NCI-H2107 (cell line): ENCODE measurements at regions not wholly inside any gene's neighbourhood (a gene's known extent, or its start where the extent isn't known, plus 50 kb on each side); places are given as distances from the start of the nearest gene placed in this dataset.

Experiments
- DNase-seq: peaks from one replicate; lab custom pipeline; 2025; lab: John Stamatoyannopoulos, UW

DNA sequence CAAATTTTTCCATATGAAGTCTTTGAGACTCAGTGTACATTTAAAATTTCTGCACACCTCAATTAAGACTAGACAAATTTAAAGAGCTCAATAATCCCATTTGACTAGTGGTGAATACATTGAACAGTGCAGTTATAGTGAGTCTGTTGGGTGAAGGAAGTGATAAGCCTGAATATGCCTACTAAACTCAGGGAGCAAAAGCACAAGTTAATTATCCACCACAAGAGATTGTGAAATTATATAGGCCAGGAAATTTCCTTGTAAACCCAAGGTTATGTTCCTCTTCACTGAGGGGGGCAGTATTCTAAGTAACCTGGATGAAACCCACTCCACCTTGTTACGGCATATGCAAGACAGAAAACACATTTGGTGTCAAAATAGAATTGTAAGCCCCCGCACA lies 612.9 kb upstream of the DAB2 start:
- DNase-seq, result no peak

DNA sequence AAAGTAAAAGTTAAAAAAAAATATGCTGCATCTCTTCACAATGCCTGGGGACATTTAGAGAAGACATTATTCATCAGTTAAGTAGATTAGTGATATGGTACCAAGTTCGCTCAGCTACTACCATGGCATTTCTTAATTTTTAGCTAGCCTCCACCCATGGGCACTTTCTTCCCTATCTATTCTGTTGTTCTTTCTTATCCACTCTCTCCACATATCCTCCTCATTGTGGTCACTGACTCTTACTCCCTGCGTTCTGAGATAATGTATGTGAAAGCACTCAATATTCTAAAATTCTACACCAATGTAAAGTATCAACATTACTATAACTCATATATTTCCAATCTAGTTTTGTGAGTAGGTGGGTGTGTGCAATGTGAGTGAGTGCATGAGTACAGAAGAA lies 609.7 kb upstream of the DAB2 start:
- no peak for DNase-seq

DNA sequence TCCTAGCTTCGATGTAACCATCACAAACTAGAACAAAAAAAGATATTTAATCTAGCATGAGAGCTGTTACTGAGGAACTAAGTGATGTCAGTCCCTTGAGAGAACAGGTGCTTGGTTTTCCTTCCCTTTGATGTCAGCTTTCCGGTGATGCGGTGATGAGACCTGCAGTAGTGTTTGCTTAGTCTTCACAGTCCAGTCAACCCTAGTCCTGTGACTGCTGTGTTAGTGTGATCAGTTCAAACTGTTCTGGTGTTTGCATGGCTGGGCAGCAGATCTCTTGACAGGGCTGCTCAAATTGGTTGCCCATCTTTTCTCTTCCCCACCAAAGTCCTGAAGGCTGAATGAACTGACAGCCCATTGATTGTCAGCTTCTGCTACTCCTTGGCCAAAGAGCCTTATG lies 608.6 kb upstream of the DAB2 start:
- no peak for DNase-seq

DNA sequence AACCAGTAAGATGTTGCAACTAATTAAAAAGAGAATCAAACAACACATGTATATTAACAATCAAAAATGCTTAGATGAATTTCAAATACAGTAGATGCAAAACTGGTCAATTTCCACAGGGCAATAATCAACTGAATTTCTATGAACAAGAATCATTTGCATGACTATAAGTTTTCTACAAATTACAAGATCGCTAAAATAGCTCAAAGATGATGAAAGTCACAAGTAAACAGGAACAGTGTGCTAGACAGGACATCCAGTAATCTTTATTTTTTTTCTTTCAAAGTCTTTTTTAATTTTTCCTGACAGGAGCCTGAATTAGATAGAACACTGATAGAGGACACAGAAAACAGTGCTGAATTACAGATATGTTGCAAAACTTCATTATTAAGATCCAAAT lies 608.2 kb upstream of the DAB2 start:
- DNase-seq, result no peak

DNA sequence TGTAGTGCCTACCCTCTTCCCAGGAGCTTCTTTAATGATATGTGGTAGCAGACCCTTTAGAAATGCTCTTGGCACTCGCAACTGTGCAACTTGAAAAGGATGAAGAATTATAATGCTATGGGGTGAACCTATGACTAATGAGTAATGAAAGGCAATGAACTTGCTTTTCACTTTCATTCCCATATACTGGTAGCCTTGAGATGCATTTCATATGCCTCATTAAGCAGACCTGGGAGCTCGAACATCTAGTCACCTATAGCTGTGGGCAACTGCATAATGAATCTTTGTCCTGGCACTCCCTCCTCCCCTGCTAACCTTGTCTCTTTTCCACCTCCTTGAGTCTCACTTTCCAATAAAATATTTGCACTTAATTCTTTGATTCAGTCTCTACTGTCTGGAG lies 605.9 kb upstream of the DAB2 start:
- DNase-seq, result no peak

DNA sequence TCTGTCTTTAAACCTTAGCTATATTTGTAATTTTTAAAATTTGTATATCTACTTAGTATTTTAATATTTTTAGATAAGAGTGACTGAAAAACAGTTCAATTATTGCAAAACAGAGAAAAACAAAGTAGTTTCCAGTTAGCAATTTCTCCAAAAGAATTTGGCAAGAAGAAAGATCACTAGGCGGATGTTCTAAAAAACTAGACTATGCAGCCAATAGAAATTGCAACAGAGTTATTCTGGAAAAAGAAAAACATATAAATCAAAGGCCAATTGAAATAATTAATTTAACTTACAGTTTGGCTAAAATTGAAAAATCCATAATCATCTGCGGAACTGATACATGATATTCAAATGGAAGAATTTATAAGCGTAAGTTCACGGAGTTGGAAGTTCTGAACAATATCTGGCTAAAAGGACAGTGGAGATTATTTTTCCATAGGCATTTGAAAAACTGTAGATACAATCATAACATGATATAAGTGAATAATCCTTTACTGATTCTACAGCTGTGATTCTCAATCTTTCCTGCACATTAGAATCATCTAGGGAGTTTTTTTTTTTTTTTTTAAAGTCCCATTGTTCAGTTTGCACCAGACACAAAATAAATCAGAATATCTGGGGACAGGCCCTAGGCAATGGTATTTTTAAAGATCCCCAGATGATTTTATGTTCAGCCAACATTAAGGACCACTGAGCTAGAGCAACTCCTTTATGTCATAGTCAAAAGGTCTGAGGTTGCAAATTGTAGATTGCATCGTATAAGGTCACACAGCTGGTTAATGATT lies 605.1 kb upstream of the DAB2 start:
- DNase-seq, result no peak

DNA sequence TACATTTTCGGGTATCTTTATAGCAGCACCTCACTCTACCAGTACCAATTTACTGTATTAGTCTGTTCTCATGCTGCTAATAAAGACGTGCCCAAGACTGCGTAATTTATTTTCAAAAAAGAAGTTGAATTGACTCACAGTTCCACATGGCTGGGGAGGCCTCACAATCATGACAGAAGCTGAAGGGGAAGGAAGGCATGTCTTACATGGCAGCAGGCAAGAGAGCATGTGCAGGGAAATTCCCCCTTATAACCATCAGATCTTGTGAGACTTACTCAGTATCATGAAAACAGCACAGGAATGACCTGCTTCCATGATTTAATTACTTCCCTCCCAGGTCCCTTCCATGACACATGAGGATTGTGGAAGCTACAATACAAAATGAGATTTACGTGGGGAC lies 602.6 kb upstream of the DAB2 start:
- DNase-seq, result no peak

DNA sequence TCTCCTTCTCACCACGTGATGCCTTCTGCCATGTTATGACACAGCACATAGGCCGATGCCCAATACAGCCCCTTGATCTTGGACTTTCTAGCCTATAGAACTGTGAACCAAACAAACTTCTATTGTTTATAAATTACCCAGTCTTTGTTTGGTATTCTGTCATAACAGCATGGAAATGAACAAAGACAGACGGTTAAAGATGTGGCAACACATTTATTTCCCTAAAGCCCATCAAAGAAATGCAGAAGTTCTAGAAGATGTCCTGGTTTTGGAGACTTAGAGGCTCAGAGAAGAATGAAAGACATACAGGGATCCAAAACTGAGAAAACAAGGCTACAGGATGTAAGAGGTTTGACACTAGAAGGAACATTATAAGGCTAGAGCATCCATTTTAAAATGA lies 600.8 kb upstream of the DAB2 start:
- DNase-seq, result no peak

DNA sequence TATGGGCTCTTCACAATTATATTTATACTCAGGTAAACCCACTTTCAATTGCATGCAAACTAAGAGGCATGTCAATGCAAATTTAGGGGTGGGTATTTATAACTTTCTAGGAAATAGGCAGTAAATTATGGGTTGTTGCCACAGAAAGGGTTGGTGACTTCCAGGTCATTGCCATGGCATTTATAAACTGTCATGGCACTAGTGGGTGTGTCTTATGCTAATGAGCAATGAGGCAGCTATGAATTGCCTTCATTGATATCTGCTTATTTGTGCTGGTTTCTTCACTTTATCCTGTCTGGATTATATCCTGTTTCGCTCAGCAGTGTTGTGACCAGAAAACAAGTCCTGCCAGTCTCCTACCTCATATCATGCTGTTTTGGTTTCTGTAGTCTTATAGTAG lies 597.3 kb upstream of the DAB2 start:
- DNase-seq, result no peak

DNA sequence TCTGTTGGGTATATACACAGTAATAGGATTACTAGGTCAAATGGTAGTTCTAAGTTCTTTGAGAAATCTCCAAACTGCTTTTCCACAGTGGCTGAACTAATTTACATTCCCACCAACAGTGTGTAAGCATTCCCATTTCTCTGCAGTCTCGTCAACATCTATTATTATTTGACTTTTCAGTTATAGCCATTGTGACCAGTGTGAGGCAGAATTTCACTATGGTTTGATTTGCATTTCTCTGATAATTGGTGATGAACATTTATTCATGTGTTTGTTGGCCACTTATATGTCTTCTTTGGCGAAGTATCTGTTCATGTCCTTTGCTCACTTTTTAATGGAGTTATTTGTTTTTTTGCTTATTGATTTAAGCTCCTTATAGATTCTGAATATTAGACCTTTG lies 596.2 kb upstream of the DAB2 start:
- DNase-seq, result no peak

DNA sequence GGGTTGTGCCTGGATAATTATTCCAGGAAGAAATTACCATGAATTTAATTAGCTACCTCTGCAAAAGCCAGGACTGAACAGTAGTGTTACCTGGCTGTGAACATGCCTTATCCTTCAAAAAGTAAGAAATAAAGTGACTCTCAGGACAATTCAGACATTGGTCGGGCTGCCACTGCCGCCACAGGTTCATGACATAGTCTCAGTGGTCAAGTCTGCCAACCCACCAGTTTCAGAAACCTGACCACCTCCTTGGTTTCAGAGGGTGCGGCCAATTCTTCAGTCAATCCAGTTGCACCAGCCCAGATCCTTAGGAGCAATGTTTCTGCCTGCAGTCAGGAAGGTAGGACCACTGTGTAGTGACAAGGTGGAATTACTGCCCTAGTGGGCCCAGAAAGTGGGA lies 593.1 kb upstream of the DAB2 start:
- no peak for DNase-seq

DNA sequence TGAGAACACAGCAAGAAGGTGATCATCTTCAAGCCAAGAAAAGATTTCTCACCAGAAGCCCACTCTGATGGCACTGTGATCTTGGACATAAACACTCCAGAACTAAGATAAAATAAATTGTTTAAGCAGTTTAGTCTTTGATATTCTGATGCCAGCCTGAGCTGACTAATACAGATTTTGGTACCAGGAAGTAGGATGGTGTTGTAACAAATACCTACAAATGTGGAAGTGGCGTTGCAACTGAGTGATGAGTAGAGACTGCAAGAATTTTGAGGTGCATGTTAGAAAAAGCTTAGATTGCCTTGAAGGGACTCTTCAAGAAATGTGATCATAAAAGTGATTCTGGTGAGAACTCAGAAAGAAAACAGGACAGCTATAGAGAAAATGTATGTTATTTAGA lies 592.4 kb upstream of the DAB2 start:
- DNase-seq, result no peak

DNA sequence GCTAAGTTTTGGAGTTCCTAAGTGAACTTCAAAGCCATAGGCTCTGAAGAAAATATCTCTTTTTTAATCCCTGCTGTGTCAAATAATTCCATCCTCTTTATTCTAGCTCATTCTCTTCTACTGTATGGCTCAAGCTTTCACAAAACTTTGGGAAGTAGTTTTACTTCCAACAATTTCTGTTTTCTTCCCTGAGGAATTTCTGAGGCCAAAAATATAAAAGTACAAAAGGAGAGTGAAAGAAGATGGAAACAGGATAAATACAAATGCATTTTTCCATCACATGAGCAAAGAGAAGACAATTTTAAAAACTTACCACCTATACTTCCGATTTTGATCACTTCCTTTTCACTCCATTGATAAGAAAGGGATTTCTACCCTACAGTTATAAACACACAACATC lies 585.7 kb upstream of the DAB2 start:
- no peak for DNase-seq

DNA sequence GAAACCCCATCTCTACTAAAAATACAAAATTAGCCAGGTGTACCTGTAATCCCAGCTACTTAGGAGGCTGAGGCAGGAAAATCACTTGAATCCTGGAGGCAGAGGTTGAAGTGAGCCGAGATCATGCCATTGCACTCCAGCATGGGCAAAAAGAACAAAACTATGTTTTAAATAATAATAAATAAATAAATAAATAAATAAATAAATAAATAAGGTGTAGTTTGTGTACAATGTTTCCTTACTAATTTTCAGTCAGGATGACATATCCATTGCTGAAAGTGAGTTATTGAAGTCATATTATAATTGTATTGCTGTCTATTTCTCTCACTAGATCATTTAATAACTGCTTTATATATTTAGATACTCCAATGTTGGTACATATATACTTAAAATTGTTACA lies 581.5 kb upstream of the DAB2 start:
- no peak for DNase-seq

DNA sequence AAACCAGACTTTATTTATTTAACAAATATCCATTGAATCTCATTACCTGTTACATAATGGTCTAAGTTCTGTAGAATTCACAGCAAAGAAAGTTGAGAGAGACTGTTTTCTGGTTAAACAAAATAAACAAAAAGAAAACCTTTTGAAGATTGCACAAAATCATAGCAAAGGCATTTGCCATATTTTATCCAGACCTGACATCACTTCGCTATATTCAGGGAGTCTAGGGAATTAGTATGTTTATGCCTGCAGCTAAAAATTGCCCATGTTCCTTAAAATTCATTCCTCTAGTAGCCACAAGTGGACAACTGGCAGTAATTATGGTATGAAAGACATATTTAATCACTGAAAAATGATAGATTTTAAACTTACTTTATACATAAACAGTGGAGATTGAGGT lies 577.0 kb upstream of the DAB2 start:
- no peak for DNase-seq

DNA sequence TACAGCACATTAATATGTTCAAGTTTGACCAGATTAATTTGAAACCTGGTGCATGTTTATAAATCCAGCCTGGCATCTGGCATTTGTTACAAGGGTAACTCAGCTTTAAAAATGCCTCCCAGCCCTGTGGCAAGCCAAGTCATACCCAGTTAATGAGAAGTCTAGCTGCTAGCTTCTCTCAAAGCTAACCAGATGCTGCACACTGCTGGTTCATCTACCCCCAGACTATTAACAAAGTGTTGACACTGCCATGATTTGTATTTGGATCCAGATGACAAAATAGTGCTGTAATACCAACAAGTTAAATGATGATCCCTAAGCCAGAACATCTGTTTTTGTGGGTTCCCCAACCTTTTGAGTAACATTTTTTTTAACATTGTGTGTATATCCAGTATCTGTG lies 573.7 kb upstream of the DAB2 start:
- DNase-seq, result no peak

DNA sequence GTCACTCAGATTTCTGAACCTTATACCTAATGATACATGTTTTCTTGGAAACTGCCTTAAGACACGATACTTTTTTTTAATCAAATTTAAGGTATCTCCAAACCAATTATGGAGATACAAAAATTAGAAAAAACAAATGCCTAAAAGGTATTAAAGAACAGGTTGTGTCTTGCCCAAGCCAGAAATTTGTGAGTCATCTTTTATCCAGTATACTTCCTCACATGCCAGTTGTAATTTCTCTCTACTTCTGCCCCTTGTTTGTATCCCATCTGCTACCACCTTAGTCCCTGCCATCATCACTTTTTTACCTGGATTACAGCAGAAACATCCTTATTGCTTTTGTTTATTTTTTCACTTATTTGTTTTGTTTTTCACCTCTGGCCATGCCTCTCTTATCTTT lies 571.2 kb upstream of the DAB2 start:
- DNase-seq, result no peak

DNA sequence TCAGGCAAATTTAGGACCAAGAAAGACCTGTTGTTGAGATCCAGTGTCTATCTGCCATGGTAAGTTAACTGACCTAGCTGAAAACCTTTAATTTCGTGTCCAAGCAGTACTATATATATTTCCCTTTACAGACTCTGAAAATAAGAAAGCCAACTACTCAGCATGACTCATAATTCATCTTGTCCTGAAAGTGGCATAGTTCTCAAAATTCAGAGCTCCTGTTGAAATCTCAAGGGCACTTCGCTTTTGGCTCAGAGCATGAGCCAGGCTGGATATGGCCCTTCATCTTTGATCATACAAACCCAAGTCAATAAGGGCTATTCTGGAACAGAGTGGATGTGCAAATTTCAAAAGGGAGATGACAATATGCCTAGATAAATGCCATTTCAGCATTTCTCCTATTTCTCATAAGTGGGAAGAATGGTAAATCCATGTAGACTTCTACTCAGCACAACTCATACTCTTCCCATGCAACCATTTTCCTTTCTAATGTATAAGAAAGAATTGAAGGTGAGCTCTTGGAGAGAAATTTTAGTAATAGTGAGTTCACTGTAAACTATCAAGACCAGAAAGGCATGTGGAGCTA lies 567.9 kb upstream of the DAB2 start:
- no peak for DNase-seq

DNA sequence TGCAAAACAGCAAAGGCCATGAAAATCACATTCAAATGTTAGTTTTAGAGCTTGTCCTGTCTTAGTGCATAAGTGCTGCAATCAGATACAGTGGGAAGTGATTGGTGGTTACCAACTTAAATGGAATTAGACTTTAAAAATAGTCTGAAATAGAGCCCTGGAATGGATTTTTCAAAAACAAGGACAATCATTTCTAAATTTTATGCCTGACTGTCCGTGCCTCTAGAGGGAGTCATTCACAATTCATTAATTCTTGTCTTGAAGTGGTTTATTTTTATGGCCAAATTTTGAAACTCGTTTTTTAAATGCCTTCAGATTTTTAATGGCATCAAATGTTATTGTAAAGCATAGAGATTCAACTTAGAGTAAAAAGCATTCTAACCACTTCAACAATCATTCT lies 561.8 kb upstream of the DAB2 start:
- no peak for DNase-seq

DNA sequence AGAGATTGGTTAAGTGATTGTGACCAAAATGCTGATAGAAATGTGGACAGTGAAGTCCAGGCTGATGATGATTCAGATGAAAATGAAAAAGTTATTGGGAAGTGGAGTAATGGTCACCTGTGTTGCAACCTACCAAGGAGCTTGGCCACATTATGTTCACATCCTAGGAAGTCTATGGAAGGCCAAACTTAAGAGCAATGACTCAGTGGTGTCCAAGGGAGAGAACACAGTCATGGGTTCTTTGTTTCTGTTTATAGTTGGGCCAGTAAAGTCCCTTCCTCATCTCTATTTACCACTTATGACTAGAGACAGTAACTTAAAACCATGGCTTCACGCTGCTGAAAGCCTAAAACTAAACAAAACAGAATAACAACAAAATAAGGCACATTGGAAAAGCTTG lies 555.3 kb upstream of the DAB2 start:
- DNase-seq, result no peak

DNA sequence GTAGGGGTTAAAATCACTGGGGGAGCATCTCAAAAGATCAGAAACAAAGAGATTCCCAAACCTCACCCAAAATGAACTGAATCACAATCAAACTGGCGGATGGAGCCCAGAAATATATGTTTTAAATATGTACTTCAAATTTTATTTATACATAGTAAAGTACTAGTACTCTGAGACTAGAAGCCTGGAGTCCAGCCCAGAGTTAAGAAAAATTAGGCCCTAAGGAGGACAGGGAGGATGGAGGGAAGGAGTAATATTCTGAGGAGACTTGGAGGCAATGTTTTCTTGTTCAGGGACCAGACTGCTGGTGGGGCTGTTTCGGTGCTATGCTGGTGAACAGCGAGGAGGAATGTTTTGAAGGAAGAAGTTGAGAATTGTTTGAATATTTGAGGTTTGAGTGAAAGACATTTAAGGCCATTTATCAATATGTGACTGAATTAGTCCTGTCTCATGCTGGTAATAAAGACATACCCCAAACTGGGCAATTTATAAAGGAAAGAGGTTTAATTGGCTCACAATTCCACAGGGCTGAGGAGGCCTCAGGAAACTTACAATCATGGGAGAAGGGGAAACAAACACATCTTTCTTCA lies 552.4 kb upstream of the DAB2 start:
- DNase-seq, result no peak

DNA sequence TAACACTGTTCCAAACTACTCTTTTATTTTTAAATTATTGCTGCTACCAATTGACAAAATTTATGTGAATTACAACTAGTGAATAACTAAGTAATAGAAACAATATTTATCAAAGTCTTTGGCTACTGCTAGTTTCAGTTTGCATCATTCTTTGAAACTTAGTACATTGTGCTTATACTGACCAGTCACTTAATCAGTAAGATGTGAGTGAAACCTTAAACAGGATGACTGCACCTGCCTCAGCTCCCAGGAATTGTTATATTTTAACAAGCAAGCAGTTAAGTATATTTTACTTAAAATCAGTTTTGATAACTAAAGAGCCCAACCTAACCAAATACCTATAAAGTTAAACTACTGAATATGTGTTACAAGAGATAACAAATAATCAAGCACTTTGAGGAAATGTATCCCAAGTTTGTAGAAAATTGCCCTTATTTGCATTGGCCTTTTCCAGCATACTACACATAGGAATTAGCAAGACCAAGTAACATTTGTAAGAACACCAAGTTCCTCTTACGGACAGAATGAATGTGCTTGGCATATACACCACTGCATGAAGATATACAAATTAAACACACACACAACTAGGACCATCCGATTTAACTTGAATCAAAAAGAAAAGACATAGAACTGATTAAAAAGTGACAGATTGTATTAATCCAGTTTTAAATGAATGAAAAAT lies 545.5 kb upstream of the DAB2 start:
- DNase-seq, result no peak

DNA sequence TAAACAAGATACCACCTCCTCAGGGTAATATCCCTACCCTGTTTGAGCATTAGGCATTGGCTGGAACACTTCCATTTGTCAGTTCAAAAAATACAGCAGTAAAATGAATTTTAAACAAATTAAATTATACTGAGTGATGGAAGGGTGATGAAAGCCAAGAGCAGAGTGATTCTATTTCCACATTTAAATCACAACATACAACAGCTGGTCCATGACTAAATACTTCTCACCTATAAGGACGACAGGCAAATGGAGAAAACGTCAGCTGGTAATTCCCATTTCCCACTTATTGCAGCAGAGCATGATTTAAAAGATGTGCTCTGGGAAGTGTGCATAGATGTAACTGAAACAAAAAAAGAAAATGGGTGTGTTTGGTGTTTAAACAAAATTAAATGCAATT lies 543.6 kb upstream of the DAB2 start:
- DNase-seq, result no peak
